ENCODE measurements at regions not wholly inside any gene's neighbourhood (a gene's known extent, or its start where the extent isn't known, plus 50 kb on each side); places are given as distances from the start of the nearest gene placed in this dataset.

DNA sequence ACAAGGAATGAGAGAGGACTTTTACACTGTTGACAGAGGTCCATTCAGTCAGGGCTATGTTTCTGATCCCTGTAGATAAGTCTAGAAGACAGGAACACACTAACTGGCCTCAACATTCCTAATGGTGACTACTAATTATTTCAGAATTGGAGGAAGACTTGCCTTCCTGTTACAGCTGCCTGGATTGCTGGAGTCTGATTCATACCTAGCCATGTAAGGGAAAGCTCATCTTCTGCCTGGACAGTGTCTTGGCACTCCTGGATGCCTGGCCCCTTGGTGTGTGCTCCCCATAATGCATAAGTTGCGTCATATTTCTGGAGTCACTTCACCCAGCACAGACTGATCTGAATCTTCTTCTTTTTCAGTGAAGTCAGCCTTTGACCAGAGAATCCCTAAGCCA is 326.0 kb upstream of the RUNX1 start:
- Histone ChIP-seq H3K36me3 (ENCODE audit: insufficient read depth, low read length) (no peaks in the 10 kb centered on the region), H2AFZ (ENCODE audit: low read length) (no peak overlapping the region), H3F3A (ENCODE audit: low read depth) (no peaks in the 10 kb centered on the region), H3K9me2 (replicated peaks; ENCODE audit: low read depth, low read length) (no peaks in the 10 kb centered on the region), H4K20me1 (ENCODE audit: insufficient read depth, low read length, poor library complexity, severe bottlenecking) (no peaks in the 10 kb centered on the region), H3K4me3 (ENCODE audit: low read length, poor library complexity, severe bottlenecking) (no peak overlapping the region), H3K79me2 (ENCODE audit: insufficient read depth, low read length) (no peaks in the 10 kb centered on the region), H3K4me1 (ENCODE audit: insufficient read depth, low read length, poor library complexity, severe bottlenecking) (no peaks in the 10 kb centered on the region), H3K9me3 (ENCODE audit: insufficient read depth, low read depth, low read length) (no peaks in the 10 kb centered on the region), H3K9ac (ENCODE audit: low read depth, low read length, poor library complexity, severe bottlenecking) (no peak overlapping the region), H3K4me2 (ENCODE audit: low read depth, low read length, poor library complexity, severe bottlenecking) (no peak overlapping the region), H3K27me3 (ENCODE audit: insufficient read depth, low read length, poor library complexity, severe bottlenecking) (no peaks in the 10 kb centered on the region)
- TF ChIP-seq EZH2phosphoT487 (IDR thresholded peaks at IDR 0.05; ENCODE audit: borderline replicate concordance) = no peak
- TF ChIP-seq, protein P1, sequence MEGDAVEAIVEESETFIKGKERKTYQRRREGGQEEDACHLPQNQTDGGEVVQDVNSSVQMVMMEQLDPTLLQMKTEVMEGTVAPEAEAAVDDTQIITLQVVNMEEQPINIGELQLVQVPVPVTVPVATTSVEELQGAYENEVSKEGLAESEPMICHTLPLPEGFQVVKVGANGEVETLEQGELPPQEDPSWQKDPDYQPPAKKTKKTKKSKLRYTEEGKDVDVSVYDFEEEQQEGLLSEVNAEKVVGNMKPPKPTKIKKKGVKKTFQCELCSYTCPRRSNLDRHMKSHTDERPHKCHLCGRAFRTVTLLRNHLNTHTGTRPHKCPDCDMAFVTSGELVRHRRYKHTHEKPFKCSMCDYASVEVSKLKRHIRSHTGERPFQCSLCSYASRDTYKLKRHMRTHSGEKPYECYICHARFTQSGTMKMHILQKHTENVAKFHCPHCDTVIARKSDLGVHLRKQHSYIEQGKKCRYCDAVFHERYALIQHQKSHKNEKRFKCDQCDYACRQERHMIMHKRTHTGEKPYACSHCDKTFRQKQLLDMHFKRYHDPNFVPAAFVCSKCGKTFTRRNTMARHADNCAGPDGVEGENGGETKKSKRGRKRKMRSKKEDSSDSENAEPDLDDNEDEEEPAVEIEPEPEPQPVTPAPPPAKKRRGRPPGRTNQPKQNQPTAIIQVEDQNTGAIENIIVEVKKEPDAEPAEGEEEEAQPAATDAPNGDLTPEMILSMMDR (conservative IDR thresholded peaks at IDR 0.05; ENCODE audit: low read length) = no peak

DNA sequence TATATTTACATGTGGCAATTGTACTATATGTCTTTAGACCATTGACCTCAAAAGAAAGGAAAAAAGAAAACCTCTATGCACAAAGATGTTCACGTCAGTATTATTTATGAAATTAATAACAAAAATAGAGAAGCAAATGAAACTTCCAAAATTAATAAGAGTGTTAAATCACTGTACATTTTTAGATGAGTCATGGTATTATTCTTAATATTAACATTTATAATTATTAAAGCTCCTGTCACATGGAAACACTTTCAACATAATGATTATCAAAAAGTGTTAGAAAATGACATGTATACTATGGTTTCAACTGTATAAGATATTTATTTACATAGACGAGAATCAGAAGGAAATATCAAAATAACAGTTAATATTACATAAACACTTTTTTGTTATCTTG is 324.9 kb upstream of the RUNX1 start:
- H3K36me3 ChIP-seq (ENCODE audit: insufficient read depth, low read length) = no peaks in the 10 kb centered on the region
- no peak overlapping the region for H2AFZ ChIP-seq (ENCODE audit: low read length)
- no peaks in the 10 kb centered on the region for H3K79me2 ChIP-seq (ENCODE audit: insufficient read depth, low read length)
- H3K9me2 ChIP-seq (replicated peaks; ENCODE audit: low read depth, low read length) = no peaks in the 10 kb centered on the region
- no peaks in the 10 kb centered on the region for H4K20me1 ChIP-seq (ENCODE audit: insufficient read depth, low read length, poor library complexity, severe bottlenecking)
- TF ChIP-seq EZH2phosphoT487 (IDR thresholded peaks at IDR 0.05; ENCODE audit: borderline replicate concordance) = no peak
- TF ChIP-seq, protein P1 (conservative IDR thresholded peaks at IDR 0.05; ENCODE audit: low read length) = no peak
- H3K9me3 ChIP-seq (ENCODE audit: insufficient read depth, low read depth, low read length) = no peaks in the 10 kb centered on the region
- no peak overlapping the region for H3K9ac ChIP-seq (ENCODE audit: low read depth, low read length, poor library complexity, severe bottlenecking)
- H3F3A ChIP-seq (ENCODE audit: low read depth) = no peaks in the 10 kb centered on the region
- no peaks in the 10 kb centered on the region for H3K27me3 ChIP-seq (ENCODE audit: insufficient read depth, low read length, poor library complexity, severe bottlenecking)
- H3K4me1 ChIP-seq (ENCODE audit: insufficient read depth, low read length, poor library complexity, severe bottlenecking) = no peaks in the 10 kb centered on the region
- H3K4me3 ChIP-seq (ENCODE audit: low read length, poor library complexity, severe bottlenecking) = no peak overlapping the region
- no peak overlapping the region for H3K4me2 ChIP-seq (ENCODE audit: low read depth, low read length, poor library complexity, severe bottlenecking)

DNA sequence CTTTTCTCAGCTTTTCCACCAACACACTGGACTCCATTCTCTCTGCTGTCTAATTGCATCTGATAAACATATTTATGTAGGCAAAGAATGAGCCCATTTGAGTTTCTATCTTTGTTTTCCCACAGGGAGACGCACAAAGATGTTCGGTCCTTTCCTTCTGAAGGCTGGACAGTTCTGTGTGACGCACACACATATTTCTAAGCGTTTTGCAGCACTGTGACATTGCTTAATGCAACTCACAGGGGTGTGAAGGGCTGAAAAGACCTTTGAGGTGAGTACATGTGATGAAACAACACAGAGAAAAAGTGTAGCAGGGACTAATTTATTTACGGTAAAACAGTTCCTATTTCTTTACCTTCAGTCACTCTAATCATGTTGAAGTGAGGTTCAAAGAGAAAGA is 323.1 kb upstream of the RUNX1 start:
- Histone ChIP-seq H3K27me3 (ENCODE audit: insufficient read depth, low read length, poor library complexity, severe bottlenecking) (no peaks in the 10 kb centered on the region), H3K4me2 (ENCODE audit: low read depth, low read length, poor library complexity, severe bottlenecking) (no peak overlapping the region), H3K36me3 (ENCODE audit: insufficient read depth, low read length) (no peaks in the 10 kb centered on the region), H3K9me2 (replicated peaks; ENCODE audit: low read depth, low read length) (no peaks in the 10 kb centered on the region), H2AFZ (ENCODE audit: low read length) (no peak overlapping the region), H3K4me3 (ENCODE audit: low read length, poor library complexity, severe bottlenecking) (no peak overlapping the region), H3K9me3 (ENCODE audit: insufficient read depth, low read depth, low read length) (no peaks in the 10 kb centered on the region), H3K9ac (ENCODE audit: low read depth, low read length, poor library complexity, severe bottlenecking) (no peak overlapping the region), H3K4me1 (ENCODE audit: insufficient read depth, low read length, poor library complexity, severe bottlenecking) (no peaks in the 10 kb centered on the region), H3F3A (ENCODE audit: low read depth) (no peaks in the 10 kb centered on the region), H4K20me1 (ENCODE audit: insufficient read depth, low read length, poor library complexity, severe bottlenecking) (no peaks in the 10 kb centered on the region), H3K79me2 (ENCODE audit: insufficient read depth, low read length) (no peaks in the 10 kb centered on the region)
- TF ChIP-seq EZH2phosphoT487 (IDR thresholded peaks at IDR 0.05; ENCODE audit: borderline replicate concordance) = no peak
- TF ChIP-seq, protein P1 (conservative IDR thresholded peaks at IDR 0.05; ENCODE audit: low read length) = no peak
